HG03439 (cell line): ENCODE measurements at regions not wholly inside any gene's neighbourhood (a gene's known extent, or its start where the extent isn't known, plus 50 kb on each side); places are given as distances from the start of the nearest gene placed in this dataset.

Experiments
- ATAC-seq: cut with Tn5 transposase; IDR thresholded peaks from one replicate; pipeline ENCODE4 v1.9.1; 2021; ENCODE audit warnings: mild to moderate bottlenecking, moderate library complexity; ENCODE audit not compliant: unreplicated experiment

DNA sequence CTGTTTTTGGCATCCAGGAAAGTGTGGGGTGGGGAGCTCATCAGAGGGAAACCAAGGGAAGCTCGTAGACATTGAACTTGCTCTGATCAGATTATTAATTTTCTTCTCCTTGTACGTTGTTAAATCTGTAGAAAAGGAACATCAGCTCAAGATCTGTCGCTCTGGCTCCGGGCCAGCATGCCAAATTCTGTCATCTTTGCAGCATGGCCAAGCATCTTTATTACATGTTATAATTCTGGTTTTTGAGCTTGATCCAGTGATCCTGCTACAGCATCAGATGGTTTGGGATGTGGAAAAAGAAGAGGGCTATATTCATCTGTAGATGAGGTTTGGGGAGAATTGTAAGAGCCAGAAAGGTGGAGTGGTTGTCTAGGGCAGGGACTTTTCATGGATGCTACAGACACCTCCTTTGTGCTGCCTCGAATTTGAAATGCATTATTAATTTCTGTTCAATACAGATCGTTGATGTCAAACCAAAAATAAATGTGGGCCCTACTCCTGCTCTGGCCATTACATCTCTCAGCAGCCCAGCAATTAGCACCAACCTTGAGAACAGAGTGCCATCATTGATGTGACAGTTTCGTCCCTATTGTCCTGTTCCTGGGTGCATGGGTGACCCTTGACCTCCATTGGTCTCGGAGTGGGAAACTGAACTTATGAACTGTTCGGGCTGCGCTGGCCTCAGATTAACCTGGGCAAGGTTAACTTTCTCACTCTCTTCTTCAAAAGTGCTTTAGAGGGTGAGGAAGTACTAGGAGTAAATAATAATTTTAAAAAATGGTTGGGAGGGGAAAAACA is 250.8 kb downstream of the SOX4 start:
- ATAC-seq: no peak

- no peak for ATAC-seq
Observed at GRCh38 chr6:21845018-21845417, 251.5 kb downstream of the SOX4 start.

DNA sequence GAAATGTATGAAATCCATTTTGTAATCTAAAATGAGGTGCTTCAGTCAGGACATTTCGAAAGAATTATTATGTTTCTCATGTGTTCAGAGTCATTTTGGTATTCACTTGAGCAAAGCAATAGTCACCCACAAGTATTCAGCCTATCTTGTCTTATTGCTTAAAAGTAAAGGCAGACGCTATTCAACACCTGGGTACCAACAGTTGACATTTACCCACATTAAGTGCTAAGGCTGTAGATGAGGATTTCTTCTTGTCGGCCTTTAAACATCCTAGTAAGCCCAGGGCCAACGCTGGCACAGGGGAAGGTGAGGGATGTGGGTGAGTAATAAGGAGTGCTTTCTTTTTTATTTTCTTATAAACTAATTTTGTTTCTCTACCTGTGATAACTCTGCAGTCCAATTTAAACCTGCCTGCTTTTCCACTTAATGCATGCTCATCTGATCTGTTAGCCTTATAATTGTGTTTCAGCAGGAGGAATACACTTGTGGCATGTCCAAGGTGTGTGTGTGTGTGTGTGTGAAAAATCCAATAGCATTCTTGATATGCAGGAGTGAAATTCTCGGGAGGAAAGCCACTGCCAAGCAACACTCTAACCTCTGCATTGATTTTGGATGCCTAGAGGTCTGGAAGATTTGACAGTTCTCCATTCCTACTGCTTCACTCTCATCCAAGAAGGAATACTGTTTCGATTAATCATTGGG is 252.0 kb downstream of the SOX4 start:
- ATAC-seq: no peak

GRCh38 chr6:21846541-21847451 is 253.2 kb downstream of the SOX4 start:
- ATAC-seq: no peak

DNA sequence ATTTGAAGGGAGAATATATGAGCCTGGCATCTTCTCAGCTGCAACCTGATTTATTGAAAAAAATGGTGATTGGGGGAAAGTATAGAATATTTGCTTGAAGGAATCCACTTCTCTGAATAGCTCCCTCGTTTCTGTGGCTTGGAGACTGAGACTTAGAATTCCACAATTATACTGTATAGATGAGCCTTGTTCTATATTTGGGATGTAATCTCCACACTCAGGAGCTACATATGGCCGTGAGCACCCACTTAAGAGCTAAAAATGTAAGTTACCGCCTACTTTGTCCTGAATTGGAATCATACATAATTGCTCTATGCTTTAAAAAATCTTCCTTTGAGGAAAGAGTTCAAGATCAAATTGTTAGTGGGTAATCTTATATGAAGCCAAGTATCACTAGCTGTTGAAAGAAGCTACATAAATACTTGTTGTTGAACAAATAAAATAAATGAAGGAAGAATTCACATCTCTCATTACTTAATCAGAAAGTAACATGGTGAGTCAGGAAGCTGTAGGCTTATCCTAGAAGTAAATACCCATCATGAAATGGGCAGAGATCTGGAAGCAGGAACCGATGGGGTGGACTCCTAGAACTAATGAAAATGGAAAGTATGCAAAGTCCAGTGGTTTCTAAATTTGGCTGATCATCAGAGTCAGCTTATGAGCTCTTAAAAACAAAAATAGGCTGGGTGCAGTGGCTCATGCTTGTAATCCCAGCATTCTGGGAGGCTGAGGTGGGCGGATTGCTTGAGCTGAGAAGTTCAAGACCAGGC is 254.3 kb downstream of the SOX4 start:
- no peak for ATAC-seq

- no peak for ATAC-seq
Observed at GRCh38 chr6:21850691-21851090, 257.1 kb downstream of the SOX4 start.

DNA sequence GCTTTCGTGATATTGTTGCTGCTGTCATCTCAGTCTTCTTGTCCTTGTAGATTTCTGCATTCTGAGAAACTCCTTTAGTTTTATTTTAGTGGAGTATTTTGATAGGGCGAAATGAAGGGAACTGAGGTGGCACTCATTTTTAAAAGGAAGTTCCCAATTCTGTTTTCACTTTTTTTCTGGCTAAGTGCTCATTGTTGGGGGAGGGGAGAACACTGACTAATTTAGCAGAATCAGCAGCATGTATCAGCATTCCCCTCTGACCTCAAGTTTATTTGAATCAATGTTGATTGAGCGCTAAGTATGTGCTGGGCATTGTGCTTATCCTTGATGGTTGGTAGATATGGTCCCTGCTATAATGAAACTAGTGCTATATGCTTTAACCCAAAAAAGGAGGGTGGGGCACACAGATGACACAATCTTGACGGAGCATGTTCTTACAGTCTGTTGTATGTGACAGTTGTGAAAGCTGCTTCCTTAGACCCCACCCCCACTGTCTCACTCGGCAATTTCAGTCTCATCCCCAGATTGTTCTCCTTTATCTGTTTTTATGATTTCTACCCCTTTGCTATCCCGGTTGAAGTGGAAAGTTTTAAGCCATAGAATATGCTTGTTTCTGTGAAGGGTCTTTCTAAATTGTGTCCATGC is 262.4 kb downstream of the SOX4 start:
- ATAC-seq: no peak

DNA sequence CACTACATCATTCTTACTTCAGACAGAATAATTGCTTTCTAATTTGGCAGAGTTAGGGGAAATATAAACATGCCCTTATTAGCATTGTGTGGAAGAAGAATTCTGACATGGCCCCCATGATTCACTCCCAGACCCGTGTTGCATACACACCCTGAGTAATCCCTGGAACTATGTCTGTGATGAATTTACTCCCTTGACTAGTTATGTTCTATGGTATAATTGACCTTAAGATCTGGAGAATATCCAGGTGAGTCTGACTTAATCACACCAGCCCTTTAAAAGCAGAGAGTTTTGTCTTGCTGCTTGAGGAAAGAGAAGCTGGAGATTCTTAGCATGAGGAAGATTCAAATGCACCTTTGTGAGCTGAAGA is 262.9 kb downstream of the SOX4 start:
- ATAC-seq: no peak

DNA sequence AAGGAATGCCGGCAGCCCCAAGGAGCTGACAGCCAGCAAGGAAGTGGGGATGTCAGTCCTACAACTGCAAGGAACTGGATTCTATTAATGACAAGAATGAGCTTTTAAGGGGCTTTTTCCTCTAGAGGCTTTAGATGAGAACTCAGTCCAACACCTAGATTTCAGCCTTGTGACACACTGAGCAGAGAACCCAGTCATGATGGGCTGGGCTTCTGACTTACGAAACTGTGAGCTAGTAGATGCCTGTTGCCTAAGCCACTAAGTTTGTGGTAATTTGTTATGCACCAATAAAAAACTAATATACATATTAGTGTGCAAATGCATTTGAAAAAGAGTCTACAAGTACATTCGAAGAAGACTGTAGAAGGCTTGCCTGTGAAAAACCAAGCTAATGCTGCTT is 263.3 kb downstream of the SOX4 start:
- no peak for ATAC-seq

DNA sequence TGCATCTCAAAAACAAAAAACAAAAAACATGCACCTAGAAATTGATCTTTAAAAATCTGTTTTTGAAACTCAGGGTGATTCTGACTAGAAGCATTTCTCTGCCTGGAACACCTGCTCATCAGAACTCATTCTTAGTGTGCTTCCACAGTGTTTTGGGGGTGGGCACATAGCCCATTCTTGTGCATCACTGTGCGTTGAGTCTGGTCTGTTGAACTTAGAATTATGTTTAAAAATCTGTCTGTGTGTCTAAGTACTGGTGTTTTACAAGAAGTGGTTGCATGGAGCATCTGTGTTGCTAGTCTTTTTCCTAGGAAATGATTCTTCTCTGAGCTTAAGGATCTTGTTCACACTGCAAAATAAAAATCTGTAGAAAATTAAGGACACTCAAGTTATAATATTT is 264.5 kb downstream of the SOX4 start:
- ATAC-seq: no peak

- no peak for ATAC-seq
Observed at GRCh38 chr6:21859193-21859735, 265.7 kb downstream of the SOX4 start.

- no peak for ATAC-seq
Observed at GRCh38 chr6:21861942-21862341, 268.4 kb downstream of the SOX4 start.

- no peak for ATAC-seq
Observed at GRCh38 chr6:21864206-21864605, 270.7 kb downstream of the SOX4 start.

GRCh38 chr6:21868226-21868625 is 274.7 kb downstream of the SOX4 start:
- ATAC-seq: no peak

DNA sequence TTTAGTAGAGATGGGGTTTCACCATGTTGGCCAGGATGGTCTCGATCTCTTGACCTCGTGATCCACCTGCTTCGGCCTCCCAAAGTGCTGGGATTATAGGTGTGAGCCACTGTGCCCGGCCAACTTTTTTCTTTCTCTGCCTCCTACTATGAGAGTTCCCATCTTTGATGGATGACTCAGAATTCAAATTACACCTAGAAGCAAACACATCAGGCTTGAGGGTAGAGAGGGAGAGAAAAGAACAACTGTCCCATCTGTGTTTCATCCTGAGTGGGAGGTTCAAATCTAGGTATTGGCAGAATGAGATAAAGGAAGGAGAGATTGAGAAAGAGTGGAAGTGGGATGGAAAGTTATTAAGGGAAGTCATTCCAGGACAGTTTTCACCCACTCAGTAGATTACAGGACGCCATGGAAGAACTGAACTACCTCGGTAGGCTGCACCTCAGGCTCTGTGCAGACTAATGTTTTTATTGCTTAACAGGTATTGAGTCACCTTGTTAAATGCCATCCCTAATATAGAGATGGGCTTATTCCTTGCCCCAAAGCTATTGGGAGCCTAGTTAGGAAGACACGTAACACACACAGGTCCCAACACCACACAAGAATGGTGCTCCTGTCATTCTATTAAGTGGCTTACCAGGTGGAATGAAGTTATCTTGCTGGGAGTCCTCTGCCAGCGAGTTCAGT is 275.7 kb downstream of the SOX4 start:
- no peak for ATAC-seq

GRCh38 chr6:21870076-21870730 is 276.7 kb downstream of the SOX4 start:
- ATAC-seq: no peak

DNA sequence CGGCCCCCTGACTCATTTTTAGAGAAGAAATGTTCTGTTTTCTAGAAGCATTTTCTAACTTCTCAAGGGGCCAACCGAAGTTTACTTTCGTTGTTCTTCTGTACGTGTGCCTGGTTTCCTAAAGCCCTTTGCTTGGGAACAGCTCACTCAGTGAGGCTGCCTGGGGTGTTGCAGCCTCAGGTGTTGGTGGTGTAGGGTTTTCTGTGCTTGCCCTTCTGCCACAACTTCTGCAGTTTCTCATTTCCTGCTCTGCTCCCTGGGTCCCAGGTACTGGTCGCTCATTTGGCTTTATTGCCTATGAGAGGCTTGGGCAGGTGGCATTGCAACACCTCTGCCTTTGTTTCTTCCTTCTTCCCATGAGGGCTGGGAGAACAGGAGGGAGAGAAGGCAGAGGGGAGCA is 278.3 kb downstream of the SOX4 start:
- ATAC-seq: no peak

- no peak for ATAC-seq
Observed at GRCh38 chr6:21872749-21873148, 279.2 kb downstream of the SOX4 start.

GRCh38 chr6:21873562-21873961 is 280.0 kb downstream of the SOX4 start:
- ATAC-seq: no peak
